Erythroblast (primary cell): ENCODE measurements at regions not wholly inside any gene's neighbourhood (a gene's known extent, or its start where the extent isn't known, plus 50 kb on each side); places are given as distances from the start of the nearest gene placed in this dataset.

Experiments
- GATA1 ChIP-seq: IDR thresholded peaks from 2 replicates; pipeline ENCODE4 v1.6.1; 2011; ENCODE audit warnings: low read depth, mild to moderate bottlenecking, control low read depth, low read length, moderate library complexity
- POLR2A ChIP-seq: IDR thresholded peaks from 2 replicates; pipeline ENCODE4 v1.6.1; 2011; ENCODE audit warnings: mild to moderate bottlenecking, low read length

GRCh38 chr4:81666491-81666890 is 194.8 kb upstream of the RASGEF1B start:
- TF ChIP-seq POLR2A (no peak), GATA1 (no peak)
